ENCODE measurements at regions not wholly inside any gene's neighbourhood (a gene's known extent, or its start where the extent isn't known, plus 50 kb on each side); places are given as distances from the start of the nearest gene placed in this dataset.

GRCh38 chr18:45236676-45237075 is 378.6 kb upstream of the SLC14A2 start:
- intact Hi-C loops (cut with micrococcal nuclease): no loop called here

GRCh38 chr18:45237343-45238098 is 377.8 kb upstream of the SLC14A2 start:
- no peak overlapping the region for H3K4me3 ChIP-seq (replicated peaks in 1 of 3; ENCODE audit: low read depth in 2 of 3, low read length in 3 of 3)
- H3K9me3 Mint-ChIP-seq: peaks cover 0 to 4% (median 0%) of the 10 kb centered on the region in 7 donors
- H4K20me1 ChIP-seq (ENCODE audit: insufficient read depth, low read length): no peaks in the 10 kb centered on the region
- no peak overlapping the region for H3K27ac Mint-ChIP-seq
- H3K27me3 ChIP-seq (ENCODE audit: control insufficient read depth in 2 of 2, insufficient read depth in 2 of 2, low read length in 2 of 2): no peaks in the 10 kb centered on the region
- no peak overlapping the region for H3K4me3 Mint-ChIP-seq
- no peaks in the 10 kb centered on the region for H3K36me3 Mint-ChIP-seq
- WGBS (ENCODE audit: insufficient coverage): 100% methylated on average over 3 of the region's 7 CpGs
- no peaks in the 10 kb centered on the region for H3K36me3 ChIP-seq (replicated peaks in 1 of 2; ENCODE audit: control insufficient read depth in 1 of 2, insufficient read depth in 2 of 2, low read length in 2 of 2)
- H2AFZ ChIP-seq (ENCODE audit: insufficient read depth, low read depth, low read length, poor library complexity, severe bottlenecking): no peak overlapping the region
- H3K27me3 Mint-ChIP-seq (ENCODE audit: low read depth in 3 of 3): peaks cover 0 to 4% (median 0%) of the 10 kb centered on the region in 3 donors
- no peak overlapping the region for H3K27ac ChIP-seq (ENCODE audit: low read depth in 1 of 2, low read length in 2 of 2)
- intact Hi-C loops (cut with micrococcal nuclease): no loop called here
- H3K79me2 ChIP-seq (ENCODE audit: insufficient read depth, low read length): no peaks in the 10 kb centered on the region
- peaks cover 19% of the 10 kb centered on the region for H3K4me1 Mint-ChIP-seq
- no peaks in the 10 kb centered on the region for H3K9me3 ChIP-seq (replicated peaks in 1 of 2; ENCODE audit: control insufficient read depth in 1 of 2, insufficient read depth in 1 of 2, low read length in 2 of 2)
- no peak overlapping the region for H3K9ac ChIP-seq (ENCODE audit: insufficient read depth, low read length, poor library complexity, severe bottlenecking)
- DNase-seq: no peak
- peaks cover 13 to 15% of the 10 kb centered on the region in 2 donors for H3K4me1 ChIP-seq (ENCODE audit: control insufficient read depth in 1 of 2, insufficient read depth in 2 of 2, low read length in 2 of 2)
- H3K4me2 ChIP-seq (replicated peaks; ENCODE audit: extremely low read depth, low read length, poor library complexity, severe bottlenecking): no peak overlapping the region
- TF ChIP-seq, protein P1, sequence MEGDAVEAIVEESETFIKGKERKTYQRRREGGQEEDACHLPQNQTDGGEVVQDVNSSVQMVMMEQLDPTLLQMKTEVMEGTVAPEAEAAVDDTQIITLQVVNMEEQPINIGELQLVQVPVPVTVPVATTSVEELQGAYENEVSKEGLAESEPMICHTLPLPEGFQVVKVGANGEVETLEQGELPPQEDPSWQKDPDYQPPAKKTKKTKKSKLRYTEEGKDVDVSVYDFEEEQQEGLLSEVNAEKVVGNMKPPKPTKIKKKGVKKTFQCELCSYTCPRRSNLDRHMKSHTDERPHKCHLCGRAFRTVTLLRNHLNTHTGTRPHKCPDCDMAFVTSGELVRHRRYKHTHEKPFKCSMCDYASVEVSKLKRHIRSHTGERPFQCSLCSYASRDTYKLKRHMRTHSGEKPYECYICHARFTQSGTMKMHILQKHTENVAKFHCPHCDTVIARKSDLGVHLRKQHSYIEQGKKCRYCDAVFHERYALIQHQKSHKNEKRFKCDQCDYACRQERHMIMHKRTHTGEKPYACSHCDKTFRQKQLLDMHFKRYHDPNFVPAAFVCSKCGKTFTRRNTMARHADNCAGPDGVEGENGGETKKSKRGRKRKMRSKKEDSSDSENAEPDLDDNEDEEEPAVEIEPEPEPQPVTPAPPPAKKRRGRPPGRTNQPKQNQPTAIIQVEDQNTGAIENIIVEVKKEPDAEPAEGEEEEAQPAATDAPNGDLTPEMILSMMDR (IDR thresholded peaks at IDR 0.05): no peak

More at GRCh38 chr18:45236676-45237075, 378.6 kb upstream of the SLC14A2 start:
- Histone ChIP-seq H3K27ac (ENCODE audit: low read depth in 1 of 2, low read length in 2 of 2) (peak overlapping the region in 1 of 2 donors; percentile 2), H3K9ac (ENCODE audit: insufficient read depth, low read length, poor library complexity, severe bottlenecking) (no peak overlapping the region), H3K36me3 (replicated peaks in 1 of 2; ENCODE audit: control insufficient read depth in 1 of 2, insufficient read depth in 2 of 2, low read length in 2 of 2) (no peaks in the 10 kb centered on the region), H3K4me1 (ENCODE audit: control insufficient read depth in 1 of 2, insufficient read depth in 2 of 2, low read length in 2 of 2) (peaks cover 15 to 16% of the 10 kb centered on the region in 2 donors), H4K20me1 (ENCODE audit: insufficient read depth, low read length) (no peaks in the 10 kb centered on the region), H2AFZ (ENCODE audit: insufficient read depth, low read depth, low read length, poor library complexity, severe bottlenecking) (peak overlapping the region; percentile 4), H3K27me3 (ENCODE audit: control insufficient read depth in 2 of 2, insufficient read depth in 2 of 2, low read length in 2 of 2) (no peaks in the 10 kb centered on the region), H3K4me2 (replicated peaks; ENCODE audit: extremely low read depth, low read length, poor library complexity, severe bottlenecking) (peak overlapping the region; percentile 23), H3K9me3 (replicated peaks in 1 of 2; ENCODE audit: control insufficient read depth in 1 of 2, insufficient read depth in 1 of 2, low read length in 2 of 2) (no peaks in the 10 kb centered on the region), H3K4me3 (replicated peaks in 1 of 3; ENCODE audit: low read depth in 2 of 3, low read length in 3 of 3) (peak overlapping the region in 1 of 3 experiments; percentile 38), H3K79me2 (ENCODE audit: insufficient read depth, low read length) (no peaks in the 10 kb centered on the region)
- peak overlapping the region in 3 of 7 donors; percentile 44 to 71 (median 50) for H3K27ac Mint-ChIP-seq
- WGBS (ENCODE audit: insufficient coverage): 0% methylated on average over 1 of the region's 1 CpG
- DNase-seq: peak in 1 of 3 donors; percentile 1
- H3K4me1 Mint-ChIP-seq: peaks cover 26% of the 10 kb centered on the region
- H3K36me3 Mint-ChIP-seq: no peaks in the 10 kb centered on the region
- TF ChIP-seq, protein P1 (IDR thresholded peaks at IDR 0.05): no peak
- peaks cover 0 to 4% (median 0%) of the 10 kb centered on the region in 3 donors for H3K27me3 Mint-ChIP-seq (ENCODE audit: low read depth in 3 of 3)
- H3K4me3 Mint-ChIP-seq: peak overlapping the region in 1 of 2 donors; percentile 79
- H3K9me3 Mint-ChIP-seq: peaks cover 0 to 5% (median 3%) of the 10 kb centered on the region in 7 donors
